ENCODE measurements at regions not wholly inside any gene's neighbourhood (a gene's known extent, or its start where the extent isn't known, plus 50 kb on each side); places are given as distances from the start of the nearest gene placed in this dataset.

DNA sequence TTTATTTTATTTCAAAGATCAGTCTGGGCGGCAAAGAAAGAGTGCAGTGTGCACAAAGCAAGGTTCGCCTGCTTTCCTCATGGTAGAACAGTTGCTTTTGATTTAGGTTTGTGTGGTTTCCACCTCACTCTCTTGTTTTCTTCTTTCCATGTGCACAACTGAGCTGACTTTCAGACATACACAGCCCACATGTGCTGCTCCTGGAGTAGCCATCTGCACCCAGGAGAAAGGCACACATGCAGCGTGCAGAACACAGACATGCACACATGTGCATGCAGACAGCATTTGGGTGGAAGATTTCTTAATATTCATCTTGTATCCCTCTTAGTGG is 302.1 kb downstream of the FZD1 start:
- TF ChIP-seq, protein P1, sequence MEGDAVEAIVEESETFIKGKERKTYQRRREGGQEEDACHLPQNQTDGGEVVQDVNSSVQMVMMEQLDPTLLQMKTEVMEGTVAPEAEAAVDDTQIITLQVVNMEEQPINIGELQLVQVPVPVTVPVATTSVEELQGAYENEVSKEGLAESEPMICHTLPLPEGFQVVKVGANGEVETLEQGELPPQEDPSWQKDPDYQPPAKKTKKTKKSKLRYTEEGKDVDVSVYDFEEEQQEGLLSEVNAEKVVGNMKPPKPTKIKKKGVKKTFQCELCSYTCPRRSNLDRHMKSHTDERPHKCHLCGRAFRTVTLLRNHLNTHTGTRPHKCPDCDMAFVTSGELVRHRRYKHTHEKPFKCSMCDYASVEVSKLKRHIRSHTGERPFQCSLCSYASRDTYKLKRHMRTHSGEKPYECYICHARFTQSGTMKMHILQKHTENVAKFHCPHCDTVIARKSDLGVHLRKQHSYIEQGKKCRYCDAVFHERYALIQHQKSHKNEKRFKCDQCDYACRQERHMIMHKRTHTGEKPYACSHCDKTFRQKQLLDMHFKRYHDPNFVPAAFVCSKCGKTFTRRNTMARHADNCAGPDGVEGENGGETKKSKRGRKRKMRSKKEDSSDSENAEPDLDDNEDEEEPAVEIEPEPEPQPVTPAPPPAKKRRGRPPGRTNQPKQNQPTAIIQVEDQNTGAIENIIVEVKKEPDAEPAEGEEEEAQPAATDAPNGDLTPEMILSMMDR (conservative IDR thresholded peaks at IDR 0.05; ENCODE audit: low read length) = no peak
- no peak for TF ChIP-seq EZH2phosphoT487 (IDR thresholded peaks at IDR 0.05; ENCODE audit: borderline replicate concordance)
